Skeletal muscle tissue (tissue), 3 donors: ENCODE measurements at regions not wholly inside any gene's neighbourhood (a gene's known extent, or its start where the extent isn't known, plus 50 kb on each side); places are given as distances from the start of the nearest gene placed in this dataset.

Experiments used
- H3K27ac ChIP-seq: one replicate; pipeline ENCODE4 v1.7.0; 2013; ENCODE audit warnings: mild to moderate bottlenecking, low read depth, low read length, inconsistent platforms
- H3K27me3 ChIP-seq, 3 donors: one replicate each; pipeline ENCODE4 v1.7.0; 2013; ENCODE audit warnings: low read length in 3 of 3; ENCODE audit not compliant: control insufficient read depth in 3 of 3, insufficient read depth in 3 of 3
- H3K36me3 ChIP-seq, 3 donors: one replicate each; pipeline ENCODE4 v1.7.0; 2013; ENCODE audit warnings: low read length in 3 of 3; ENCODE audit not compliant: control insufficient read depth in 3 of 3, insufficient read depth in 3 of 3
- H3K4me1 ChIP-seq, 3 donors: one replicate each; pipeline ENCODE4 v1.7.0; 2013; ENCODE audit warnings: low read length in 3 of 3, mild to moderate bottlenecking in 3 of 3; ENCODE audit not compliant: control insufficient read depth in 3 of 3, insufficient read depth in 3 of 3
- H3K4me3 ChIP-seq, 3 donors: one replicate each; pipeline ENCODE4 v1.7.0; 2013; ENCODE audit warnings: low read length in 3 of 3
- H3K9ac ChIP-seq, 3 donors: one replicate each; pipeline ENCODE4 v1.7.0; 2013; ENCODE audit warnings: low read length in 3 of 3, mild to moderate bottlenecking in 3 of 3, moderate library complexity in 2 of 3, low read depth in 1 of 3
- H3K9me3 ChIP-seq, 3 donors: one replicate each; pipeline ENCODE4 v1.7.0; 2013; ENCODE audit warnings: low read length in 3 of 3; ENCODE audit not compliant: control insufficient read depth in 3 of 3
- donor health status: Osteomylitis.

DNA sequence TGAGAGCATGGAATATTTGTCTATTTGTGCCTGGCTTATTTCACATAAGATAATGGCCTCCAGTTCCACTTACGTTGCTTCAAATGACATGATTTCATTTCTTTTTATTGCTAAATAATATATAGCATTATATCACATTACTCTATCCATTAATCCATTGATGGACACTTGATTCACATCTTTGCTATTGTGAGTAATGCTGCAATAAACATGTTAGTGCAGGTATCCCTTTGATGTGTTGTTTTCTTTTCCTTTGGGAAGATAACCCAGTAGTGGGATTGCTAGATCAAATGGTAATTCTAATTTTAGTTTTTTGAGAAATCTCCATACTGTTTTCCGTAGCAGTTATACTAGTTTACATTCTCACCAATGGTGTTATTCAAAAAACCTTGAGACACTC lies 1343.3 kb upstream of the TMEFF2 start:
- Histone ChIP-seq H3K36me3 (no peaks in the 10 kb centered on the region), H3K9me3 (no peaks in the 10 kb centered on the region), H3K27ac (no peak overlapping the region), H3K4me3 (no peak overlapping the region), H3K9ac (no peak overlapping the region), H3K27me3 (no peaks in the 10 kb centered on the region), H3K4me1 (no peaks in the 10 kb centered on the region)

DNA sequence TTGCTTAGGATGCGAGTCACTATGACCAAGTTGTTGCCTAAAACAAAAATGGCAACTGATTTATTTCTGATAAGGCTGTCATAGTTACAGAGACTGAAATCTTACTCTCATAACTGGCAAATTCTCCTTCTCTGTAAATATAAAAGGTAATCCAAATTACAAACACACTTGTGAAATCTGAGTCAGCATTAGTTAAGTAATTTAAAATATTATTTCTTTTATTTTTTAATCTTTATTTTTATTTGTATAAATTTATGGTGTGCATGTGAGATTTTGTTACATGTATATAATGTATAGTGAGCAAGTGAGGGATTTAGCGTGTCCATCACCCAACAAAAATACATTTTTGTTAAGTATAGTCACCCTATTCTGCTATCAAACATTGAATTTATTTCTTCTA lies 1342.8 kb upstream of the TMEFF2 start:
- H3K36me3 ChIP-seq: no peaks in the 10 kb centered on the region
- no peak overlapping the region for H3K27ac ChIP-seq
- H3K4me1 ChIP-seq: no peaks in the 10 kb centered on the region
- H3K9me3 ChIP-seq: no peaks in the 10 kb centered on the region
- no peaks in the 10 kb centered on the region for H3K27me3 ChIP-seq
- H3K4me3 ChIP-seq: no peak overlapping the region
- H3K9ac ChIP-seq: no peak overlapping the region

DNA sequence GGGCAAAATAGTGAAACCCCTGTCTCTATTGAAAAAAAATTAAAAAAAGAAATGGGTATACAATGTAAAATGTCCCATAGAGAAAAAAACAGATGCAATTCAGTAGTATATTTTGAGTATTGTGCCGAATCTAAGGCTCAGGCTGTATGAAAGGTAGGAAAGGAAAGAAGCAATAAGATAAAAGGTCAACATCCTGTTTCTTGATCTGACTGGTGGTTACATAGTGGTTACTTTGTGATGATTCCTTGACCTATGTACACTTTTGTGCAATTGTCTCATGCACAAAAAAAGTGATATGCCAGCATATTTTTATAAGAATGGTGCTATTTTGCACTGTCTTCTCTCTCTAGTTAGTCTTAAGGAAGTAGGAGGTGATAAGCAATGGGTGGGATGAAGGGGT lies 1333.7 kb upstream of the TMEFF2 start:
- Histone ChIP-seq H3K4me3 (no peak overlapping the region), H3K27me3 (no peaks in the 10 kb centered on the region), H3K4me1 (no peaks in the 10 kb centered on the region), H3K36me3 (no peaks in the 10 kb centered on the region), H3K9ac (no peak overlapping the region), H3K27ac (no peak overlapping the region), H3K9me3 (no peaks in the 10 kb centered on the region)

DNA sequence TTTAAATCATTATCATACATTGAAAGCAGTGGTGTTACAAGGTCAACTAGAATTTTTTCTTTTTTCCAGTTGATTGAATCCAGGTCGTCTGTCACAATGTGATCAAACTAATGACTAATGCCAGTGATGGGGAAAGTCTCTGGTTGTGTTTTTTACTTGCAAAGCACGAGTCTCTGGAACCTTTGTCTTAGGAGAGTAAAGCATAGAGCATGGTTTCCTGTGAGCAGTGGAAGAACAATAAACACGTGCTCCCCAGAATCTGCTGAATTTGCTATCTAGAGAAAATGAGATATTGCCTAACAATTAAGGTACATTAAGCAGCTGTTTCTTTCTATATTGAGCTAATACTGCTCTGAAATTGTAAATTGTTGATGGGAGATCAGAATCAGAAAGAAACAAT lies 1332.4 kb upstream of the TMEFF2 start:
- Histone ChIP-seq H3K9me3 (no peaks in the 10 kb centered on the region), H3K27me3 (no peaks in the 10 kb centered on the region)

DNA sequence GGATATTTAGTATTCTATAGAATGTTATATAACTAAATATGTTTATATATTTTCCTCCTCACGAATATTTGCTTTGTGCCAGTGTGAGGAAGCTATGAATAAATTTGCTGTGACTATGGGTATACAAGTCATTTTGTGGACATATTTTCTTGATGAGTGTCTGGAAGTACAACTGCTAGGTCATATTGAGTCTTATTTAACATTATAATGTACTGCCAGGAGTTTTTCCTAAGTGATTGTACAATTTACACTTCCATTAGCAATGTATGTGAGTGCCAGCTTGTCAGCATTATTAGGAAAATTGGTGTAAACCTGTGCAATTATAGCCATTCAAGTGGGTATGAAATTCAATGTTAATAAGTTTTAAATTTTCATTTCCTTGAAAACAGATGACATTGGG lies 1328.9 kb upstream of the TMEFF2 start:
- H3K9me3 ChIP-seq: no peaks in the 10 kb centered on the region
- no peak overlapping the region for H3K4me3 ChIP-seq
- H3K27ac ChIP-seq: no peak overlapping the region
- no peaks in the 10 kb centered on the region for H3K27me3 ChIP-seq
- H3K9ac ChIP-seq: no peak overlapping the region
- no peaks in the 10 kb centered on the region for H3K36me3 ChIP-seq
- no peaks in the 10 kb centered on the region for H3K4me1 ChIP-seq

More for the DNA sequence above, 1332.4 kb upstream of the TMEFF2 start:
- Histone ChIP-seq H3K9ac (no peak overlapping the region), H3K27ac (no peak overlapping the region), H3K36me3 (no peaks in the 10 kb centered on the region), H3K4me1 (no peaks in the 10 kb centered on the region), H3K4me3 (no peak overlapping the region)

DNA sequence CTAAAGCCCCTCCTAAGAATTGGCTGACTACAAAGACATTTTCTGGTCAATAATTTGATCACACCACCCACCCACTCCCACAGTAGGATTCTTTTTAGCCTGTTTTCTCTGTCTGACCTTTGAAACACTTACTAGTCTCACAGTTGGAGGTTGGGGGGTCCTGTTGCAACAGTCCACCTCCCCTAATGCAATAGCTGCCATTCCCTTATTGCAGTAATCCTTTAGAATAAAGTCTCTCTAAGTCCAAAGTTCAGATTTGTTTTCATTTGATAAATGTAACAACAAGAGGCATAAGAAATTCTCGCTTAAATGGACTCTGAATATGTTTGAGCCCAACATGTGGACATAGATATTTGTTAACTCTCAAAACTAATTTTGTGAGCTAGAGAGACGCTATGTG lies 1326.8 kb upstream of the TMEFF2 start:
- H3K4me1 ChIP-seq: no peaks in the 10 kb centered on the region
- H3K36me3 ChIP-seq: no peaks in the 10 kb centered on the region
- H3K9me3 ChIP-seq: no peaks in the 10 kb centered on the region
- no peak overlapping the region for H3K27ac ChIP-seq
- H3K9ac ChIP-seq: no peak overlapping the region
- H3K27me3 ChIP-seq: no peaks in the 10 kb centered on the region
- H3K4me3 ChIP-seq: no peak overlapping the region

DNA sequence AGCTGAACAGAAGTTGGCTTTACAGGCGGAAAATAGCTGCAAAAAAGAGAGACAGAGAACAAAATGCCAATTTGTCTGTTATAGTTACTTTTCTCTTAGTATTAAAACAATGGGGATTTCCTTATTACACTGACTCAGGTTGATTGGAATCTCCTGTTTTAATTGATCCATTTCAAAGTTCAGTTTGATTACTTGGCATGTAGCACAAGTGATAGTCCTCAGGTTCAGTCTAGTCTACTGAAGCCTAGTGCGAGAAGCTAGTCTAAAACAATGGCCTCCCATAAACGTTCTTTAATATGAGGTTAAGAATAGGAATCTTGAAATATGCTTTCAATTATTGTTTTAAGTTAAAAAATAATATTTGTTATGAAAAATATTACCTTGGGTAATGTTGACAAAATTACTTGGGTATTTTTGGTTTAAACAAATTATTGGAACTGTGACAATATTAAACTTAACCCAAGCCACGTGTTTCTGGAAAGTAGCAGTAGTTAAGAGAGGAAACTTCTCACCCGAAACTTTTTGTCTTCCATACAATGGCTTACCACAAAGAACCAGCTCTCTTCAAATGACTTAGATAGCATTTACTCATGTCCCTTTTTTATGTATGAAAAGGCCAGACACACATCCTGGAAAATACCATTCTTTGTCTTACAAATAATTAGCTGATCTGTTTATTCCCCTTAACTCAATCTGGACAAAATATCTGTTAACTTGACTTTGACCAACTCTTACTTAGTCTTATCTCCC lies 1326.2 kb upstream of the TMEFF2 start:
- no peak overlapping the region for H3K9ac ChIP-seq
- no peaks in the 10 kb centered on the region for H3K27me3 ChIP-seq
- H3K36me3 ChIP-seq: no peaks in the 10 kb centered on the region
- H3K4me1 ChIP-seq: no peaks in the 10 kb centered on the region
- H3K4me3 ChIP-seq: no peak overlapping the region
- H3K9me3 ChIP-seq: no peaks in the 10 kb centered on the region
- no peak overlapping the region for H3K27ac ChIP-seq

DNA sequence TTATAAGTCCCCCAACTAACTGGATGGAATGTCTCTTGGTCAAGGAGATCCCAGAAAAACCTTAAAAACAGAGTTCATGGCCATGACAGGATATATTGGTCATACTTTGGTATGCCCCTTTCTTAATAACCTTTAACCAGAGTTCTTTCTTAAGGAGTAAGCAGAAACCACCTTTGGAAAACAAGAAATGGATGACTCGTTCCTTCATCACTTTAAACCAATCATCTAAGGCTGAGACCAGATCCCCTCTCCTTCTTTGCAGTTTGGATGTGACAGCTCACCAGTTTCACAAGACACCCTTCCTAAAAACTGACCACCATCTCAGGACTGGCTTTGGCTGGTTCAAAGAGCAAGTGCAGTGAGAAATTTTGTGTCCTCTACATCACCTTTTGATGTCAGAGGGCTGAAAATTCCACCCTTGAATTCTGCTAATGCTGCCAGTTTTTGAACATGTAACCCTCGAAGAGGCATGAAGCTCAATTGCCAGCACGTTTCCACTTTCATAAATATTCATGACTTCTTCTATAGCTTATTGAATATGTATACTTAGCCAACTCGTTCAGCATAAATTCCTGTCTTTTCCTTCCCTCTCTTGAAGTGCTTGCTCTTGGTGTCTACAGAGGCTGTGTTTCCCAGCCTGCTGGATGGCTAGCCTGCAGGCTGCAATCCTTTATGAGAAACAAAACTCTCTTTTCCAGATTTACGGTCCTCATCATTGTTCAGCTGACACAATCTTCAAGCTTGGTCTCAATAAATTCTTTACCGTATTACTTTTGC lies 1323.5 kb upstream of the TMEFF2 start:
- Histone ChIP-seq H3K9ac (no peak overlapping the region), H3K4me3 (no peak overlapping the region), H3K4me1 (no peaks in the 10 kb centered on the region), H3K27ac (no peak overlapping the region), H3K9me3 (no peaks in the 10 kb centered on the region), H3K27me3 (no peaks in the 10 kb centered on the region), H3K36me3 (no peaks in the 10 kb centered on the region)

DNA sequence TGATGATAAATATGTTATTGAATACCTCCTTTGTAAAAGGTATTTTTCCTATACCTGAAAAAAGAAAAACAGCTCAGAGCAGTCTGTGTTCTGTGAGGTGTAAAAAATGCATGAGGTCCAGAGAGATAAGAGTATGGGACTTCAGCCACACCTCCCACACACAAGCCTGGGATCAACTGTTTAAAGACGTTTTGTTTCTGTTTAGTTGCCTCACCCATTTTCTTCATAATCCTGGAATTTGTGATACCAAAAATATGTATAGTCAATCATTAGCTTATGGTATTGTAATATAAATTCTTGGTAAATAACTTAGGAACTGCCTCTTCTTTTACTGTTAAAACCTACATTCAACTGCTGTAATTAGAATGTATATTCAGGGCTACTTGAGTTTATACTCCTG lies 1322.9 kb upstream of the TMEFF2 start:
- H3K27me3 ChIP-seq: no peaks in the 10 kb centered on the region
- no peak overlapping the region for H3K27ac ChIP-seq
- H3K4me1 ChIP-seq: no peaks in the 10 kb centered on the region
- no peak overlapping the region for H3K9ac ChIP-seq
- H3K36me3 ChIP-seq: no peaks in the 10 kb centered on the region
- H3K4me3 ChIP-seq: no peak overlapping the region
- no peaks in the 10 kb centered on the region for H3K9me3 ChIP-seq

DNA sequence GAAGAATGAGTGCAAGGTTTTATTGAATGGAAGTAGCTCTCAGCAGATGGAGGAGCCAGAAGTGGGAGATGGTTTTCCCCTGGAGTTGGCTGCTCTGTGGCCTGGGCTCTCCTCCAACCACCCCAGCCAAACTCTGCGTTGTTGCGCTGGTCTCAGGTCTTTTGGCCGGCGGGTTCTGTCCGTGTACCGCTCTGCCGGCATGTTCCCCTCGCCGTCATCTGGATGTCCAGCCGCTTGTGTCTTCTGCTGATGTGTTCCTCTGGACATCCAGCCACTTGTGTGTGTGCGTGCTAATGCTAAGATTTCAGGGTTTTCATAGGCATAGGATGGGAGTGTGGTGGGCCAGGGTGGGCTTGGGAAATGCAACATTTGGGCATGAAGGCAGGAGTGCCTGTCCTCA lies 1311.3 kb upstream of the TMEFF2 start:
- Histone ChIP-seq H3K9me3 (no peaks in the 10 kb centered on the region), H3K27ac (no peak overlapping the region), H3K27me3 (no peaks in the 10 kb centered on the region), H3K4me1 (no peaks in the 10 kb centered on the region), H3K36me3 (no peaks in the 10 kb centered on the region), H3K4me3 (no peak overlapping the region), H3K9ac (no peak overlapping the region)
